ENCODE measurements at regions not wholly inside any gene's neighbourhood (a gene's known extent, or its start where the extent isn't known, plus 50 kb on each side); places are given as distances from the start of the nearest gene placed in this dataset.

DNA sequence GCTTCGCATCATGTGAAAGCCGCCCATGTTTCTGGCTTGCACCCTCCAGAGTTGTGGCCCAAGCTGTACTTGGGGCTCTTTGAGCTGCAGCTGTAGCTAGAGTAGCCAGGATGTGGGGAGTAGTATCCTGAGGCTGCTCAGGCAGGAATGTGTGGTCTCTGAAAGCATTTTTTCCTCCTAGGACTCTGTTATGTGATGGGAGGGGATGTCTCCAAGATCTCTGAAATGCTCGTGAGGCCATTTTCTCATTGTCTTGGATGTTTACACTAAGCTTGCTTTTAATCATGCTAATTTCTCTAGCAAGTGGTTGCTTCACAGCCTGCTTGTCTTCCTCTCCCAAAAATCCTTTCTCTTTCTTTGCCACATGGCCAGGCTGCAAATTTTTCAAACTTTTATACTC, 687.6 kb downstream of the DCDC2C start:
- no peak for DNase-seq

DNA sequence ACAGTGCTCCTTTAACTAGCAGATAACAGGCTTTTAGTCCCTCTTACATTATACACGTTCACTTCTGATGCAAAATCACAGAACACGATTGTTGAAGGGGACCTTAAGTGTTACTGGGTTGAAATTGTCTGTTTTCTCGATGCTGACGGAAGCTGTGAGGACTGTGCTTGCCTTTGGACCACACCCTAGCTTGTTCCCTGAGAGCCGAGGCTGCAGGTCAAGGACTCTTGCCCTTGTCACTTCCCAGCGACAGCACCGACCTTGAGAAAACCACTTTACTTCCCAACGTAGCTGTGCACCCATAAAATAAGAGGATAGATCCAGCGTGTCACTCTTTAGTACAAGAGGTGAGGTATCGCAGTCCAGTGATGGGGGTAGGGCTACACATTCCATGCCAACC, 701.0 kb downstream of the DCDC2C start:
- no peak for DNase-seq

DNA sequence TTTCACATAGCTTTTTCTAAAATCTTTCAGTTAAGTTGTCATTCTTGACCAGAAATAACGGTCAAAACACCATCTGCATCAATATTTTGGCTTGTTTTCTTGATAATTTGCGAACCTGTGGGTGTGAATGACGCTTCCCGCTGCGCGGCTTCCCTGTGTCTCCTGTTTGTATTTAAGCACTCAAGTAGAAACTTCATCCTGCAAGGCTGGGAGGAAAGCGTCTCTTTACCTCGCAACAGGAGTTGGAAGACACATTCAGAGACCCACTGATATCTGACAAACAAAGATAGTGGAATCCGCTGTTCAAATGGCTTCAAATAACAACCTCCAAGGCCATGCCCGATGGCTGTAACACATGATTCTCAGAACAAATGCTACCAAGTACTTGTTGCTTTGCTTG, 704.9 kb downstream of the DCDC2C start:
- no peak for DNase-seq

DNA sequence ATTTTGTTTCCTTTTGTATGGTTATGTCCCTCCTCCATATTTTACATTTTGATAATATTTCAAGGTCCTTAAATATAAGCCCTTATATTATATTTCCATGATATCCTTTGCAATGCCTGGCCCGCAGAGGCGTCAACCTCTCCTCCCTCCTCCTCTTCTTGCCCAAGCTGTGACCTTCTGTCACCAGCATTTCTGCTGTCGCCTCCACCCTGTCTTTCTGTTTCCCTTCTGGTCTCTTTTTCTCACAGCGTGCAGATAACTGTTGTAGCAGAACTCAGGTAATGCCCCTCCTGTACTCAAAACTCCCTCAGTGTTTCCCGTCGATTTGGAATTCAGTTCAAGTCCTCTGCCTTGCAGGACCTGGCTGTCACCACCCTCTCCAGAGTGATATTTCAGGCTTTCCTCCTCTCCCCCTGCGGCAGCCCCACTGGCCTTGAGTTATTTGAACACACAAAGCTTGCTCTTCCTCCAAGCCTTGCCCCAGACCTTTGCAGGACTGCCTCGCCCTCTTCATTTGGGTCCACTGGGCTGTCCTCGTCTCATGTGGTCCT, 709.3 kb downstream of the DCDC2C start:
- DNase-seq, result no peak

DNA sequence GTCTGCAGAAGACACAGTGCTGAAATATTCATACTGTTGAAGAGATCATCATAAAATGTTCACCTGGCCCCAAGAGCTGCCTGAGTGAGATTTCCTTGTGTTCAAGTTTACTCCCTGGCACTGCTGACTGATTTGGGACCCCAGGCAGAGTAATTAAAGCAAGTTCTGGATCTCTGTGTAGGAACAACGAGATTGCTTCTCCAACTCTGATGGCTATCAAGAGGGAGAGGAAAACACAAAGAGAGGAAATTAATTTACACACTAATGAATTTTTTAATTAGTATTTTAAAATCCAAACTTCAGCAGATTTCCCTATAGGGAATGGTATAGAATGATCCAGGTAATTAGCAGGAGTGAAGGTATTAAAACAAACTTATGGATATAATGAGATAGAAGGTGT, 711.8 kb downstream of the DCDC2C start:
- DNase-seq, result no peak

DNA sequence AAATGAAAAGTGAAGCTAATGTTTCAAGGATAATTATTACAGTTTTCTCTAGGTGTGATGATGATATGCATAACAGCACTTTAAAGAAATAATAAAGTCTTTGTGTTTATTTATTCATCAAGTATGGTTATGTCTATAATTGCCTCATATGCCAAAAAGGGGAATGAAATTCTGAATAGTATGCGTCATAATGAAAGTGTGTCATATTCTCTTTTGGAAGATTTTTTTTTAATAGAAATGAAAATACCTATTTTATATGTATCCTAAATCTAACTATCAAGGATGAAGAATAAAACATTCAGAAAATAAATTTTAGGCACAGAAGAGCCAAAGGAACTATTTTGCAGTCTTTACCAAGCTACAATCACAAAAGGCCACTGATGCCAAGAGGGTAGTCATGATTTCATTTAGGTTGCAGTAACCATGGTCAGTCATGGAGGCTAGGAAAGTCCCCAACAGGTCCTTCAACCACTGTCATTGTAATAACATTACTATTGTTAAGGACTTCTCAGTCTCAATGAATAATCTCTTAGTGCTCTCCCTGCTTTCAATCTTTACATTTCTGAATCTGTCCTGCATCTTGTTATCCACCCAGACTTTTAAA, 712.5 kb downstream of the DCDC2C start:
- no peak for DNase-seq

DNA sequence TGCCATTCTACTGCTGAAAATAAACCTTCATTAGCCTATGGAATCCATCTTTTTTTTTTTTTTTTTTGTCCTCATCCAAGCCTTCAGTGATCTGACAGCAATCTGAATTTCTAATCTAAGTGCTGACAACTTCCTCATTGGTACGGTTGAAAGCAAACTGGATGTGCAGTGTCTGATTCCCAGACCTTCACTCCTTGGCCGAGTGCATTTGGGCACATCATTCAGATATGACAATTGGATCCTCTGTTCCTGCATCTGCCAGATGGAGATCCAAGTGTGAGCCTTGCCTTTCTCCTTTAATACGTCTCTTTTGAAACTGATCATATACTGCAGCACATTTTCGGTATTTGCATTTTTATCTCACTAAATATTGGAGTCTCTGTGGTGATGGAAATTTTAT, 713.1 kb downstream of the DCDC2C start:
- DNase-seq, result no peak

DNA sequence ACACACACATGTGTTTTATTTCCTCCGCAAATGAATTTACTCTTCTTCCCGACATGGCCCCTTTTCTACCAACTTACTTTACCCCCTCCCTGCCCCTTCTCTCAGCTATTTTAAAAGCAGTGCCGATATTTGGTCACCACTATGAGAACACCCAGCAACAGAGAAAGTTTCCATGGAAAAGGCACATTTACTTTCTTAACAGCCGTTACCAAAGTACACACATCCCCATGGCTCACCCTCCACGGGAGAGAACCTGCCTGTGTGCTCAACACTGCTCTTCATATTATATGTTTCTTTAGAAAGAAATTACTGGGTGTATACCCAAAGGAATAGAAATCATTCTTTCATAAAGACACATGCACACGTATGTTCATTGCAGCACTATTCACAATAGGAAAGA, 714.4 kb downstream of the DCDC2C start:
- DNase-seq, result no peak

DNA sequence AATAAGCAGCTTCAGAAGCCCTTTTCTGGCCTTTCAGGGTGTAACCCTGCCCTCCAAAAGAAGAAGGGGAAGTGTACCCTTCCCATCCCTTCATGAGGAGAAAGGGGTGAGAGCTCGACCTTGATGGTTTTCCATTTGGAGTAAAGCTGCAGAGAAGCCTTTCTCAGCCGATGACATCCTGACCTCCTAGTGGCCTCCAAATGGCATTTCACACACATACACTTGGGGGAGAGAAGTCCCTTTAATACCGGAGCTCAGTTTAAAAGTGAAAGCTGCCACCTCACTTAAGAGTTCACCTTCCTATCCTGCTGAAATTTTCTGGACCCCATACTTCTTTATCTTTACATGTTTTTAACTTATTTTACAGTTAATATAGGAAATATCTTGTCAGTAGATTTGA, 716.7 kb downstream of the DCDC2C start:
- DNase-seq, result no peak

DNA sequence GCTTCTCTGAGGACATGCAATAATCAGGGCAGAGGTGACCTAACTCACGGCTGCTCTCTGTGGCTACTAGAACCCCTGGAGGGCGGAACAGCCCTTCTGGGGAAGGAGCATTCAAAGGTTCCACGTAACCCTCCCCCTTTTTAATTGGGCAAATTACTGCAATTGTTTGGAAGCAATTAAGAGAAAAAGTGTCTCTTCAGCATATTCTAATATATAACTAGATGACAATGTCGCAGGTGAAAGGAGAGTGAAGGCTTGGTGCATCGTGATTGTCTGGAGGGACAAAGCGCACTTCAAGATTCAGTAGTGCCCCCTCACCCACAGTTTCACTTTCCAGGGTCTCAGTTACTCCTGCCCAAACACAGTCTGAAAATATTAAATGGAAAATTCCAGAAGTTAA, 720.8 kb downstream of the DCDC2C start:
- DNase-seq, result no peak

DNA sequence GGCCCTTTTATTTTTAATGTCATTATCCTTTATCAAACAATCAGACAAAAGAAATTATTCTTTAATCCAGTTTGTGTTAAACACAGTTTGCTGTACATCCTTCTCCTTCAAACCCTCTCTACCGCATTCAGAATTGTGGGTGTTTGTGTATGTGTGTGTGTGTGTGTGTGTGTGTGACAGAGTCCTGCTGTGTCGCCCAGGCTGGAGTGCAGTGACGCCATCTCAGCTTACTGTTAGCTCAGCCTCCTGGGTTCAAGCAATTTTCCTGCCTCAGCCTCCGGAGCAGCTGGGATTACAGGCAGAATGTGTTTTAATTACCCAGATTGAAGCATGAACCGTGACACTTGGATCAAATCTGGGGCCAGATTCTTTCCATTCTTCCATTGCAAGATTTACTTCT, 723.7 kb downstream of the DCDC2C start:
- DNase-seq, result no peak

DNA sequence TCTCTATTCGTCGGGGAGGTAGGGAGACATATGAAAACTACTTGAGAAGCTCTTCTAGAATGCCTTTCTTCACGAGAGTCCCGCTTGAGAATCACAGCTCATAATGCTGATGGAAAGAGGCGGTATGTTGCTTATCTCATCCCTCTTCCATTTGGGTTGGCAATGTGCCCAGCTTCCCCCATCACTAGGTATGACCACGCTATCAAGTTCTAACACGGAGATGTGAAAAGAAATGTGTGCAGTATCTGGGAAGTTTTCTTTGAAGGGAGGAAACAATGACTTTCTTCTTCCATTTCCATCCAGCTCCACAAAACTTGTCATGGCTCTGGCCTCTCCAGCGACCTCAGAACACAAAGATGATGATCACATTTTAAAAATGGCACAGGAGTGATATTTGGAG, 742.4 kb downstream of the DCDC2C start:
- no peak for DNase-seq

DNA sequence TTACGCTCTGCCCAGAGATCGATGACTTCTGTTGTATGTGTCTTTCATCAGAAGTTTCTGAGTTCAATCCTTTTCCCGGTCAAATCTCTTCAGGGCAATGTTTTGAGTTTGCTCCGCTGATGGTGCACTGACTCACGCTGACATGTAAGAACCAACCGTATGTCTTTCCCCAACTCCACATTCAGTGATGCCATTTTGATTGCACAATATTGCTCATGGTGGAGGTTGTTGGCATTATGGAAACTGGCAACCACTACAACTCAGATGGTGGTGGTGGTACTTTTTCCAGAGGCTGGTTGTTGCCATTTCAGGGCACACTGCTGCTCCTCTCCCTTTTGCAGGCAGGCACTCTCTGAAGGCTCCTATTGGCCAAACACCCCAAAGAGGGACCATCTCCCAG, 751.5 kb downstream of the DCDC2C start:
- no peak for DNase-seq

DNA sequence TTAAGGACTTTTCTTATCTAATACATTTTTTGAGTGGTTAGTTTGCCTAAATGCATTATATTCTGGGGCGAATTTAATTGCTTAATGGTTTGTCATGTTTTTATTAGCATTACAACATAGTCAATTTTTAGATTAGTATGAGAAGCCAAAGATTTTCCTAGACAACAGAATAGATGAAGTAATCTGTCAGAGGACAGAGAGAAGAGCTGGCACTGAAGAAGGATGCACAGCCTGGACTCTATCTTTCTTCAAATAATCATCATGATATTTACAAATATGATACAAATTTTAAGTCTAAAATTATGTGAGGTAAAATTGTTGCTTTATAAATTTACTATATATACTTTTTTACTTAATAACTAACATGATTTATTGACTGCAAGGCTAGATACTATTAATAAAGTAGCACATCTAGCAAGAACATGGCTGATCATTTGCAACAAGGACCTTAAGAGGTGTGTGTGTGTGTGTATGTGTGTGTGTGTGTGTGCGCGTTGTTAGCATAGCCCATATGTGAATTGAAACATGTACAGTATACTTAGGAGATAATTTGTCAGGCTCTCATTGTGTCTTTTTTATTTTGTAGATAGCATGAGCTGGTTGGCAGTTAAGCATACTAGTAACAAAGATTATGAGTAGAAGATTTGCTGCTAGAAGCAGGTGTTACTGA, 752.2 kb downstream of the DCDC2C start:
- DNase-seq, result no peak

DNA sequence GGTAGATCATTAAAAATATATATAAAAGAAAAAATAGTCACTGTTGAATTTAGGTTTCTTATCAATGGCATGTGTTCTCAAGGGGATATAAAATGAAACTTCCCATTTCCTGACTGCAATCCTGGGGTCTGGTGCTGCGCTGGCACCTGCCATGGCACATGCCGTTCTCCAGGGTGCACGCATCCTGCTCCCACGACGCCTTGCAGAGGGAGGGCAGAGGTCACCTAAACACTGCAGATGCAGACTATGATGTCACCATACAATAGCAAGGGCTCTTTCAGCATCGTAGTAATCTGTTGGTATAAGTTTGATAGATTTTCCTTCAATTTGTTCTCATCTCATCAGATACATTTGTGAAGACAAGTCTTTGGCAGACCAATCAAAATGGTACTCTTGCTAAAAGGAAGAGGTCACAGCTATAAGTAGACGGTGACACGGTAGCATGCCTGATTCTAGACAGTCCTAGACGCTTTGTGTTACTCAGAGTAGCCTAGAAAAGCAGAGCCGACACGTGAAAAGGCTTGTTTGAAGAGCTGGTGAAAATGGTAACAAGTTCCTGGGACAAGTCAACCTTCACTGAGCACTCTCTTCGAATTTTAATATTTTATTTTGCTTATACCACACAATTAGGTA, 761.4 kb downstream of the DCDC2C start:
- DNase-seq, result no peak

DNA sequence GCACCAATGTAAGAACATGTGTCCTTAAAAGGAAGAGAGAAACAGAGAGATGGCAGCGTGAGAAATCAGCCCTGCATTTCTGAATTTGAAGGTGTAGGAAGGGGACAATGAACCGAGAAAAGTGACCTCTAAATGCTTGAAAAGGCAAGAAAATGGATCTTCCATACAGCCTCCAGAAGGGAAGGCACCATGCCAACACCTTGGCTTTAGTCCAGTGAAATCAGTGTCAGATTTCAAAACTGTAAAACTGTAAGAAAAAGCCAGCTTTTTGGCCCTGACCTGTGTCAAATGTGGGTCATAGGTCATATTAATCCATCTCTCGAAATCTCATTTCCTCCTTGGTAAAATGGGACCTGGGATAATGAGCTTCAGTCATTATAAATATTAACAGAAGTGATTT, 762.3 kb downstream of the DCDC2C start:
- DNase-seq, result no peak

DNA sequence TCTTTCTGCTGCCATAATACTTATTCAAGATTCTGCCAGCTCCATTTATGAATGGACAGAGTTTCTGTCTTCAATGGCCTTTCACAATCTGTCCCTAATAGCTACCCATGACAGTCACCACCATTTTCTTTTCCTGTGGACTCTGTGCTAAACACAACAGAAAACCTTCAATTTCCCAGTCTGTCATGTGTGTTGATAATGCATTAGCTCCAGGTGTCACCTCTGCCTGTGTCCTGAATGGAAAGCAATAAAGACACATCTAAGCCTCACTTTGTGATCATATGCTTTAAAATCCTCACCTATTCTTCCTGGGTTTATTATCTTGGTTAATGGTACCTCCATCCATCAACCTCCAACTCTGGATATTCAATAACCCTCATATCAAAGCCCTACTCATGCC, 772.2 kb downstream of the DCDC2C start:
- DNase-seq, result no peak

DNA sequence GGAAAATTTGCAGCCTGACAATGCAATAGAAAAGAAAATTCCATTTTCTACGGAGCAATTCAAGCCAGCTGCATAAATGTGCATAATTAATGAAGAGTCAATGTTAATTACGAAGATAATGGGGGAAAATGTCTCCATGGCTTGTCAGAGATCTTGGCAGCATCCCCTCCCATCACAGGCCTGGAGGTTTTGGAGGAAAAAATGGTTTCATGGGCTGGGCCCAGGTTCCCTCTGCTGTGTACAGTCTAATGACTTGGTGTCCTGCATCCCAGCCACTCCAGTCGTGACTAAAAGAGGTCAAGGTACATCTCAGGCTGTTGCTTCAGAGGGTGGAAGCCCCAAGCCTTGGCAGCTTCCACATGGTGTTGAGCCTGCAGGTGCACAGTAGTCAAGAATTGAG, 779.7 kb downstream of the DCDC2C start:
- no peak for DNase-seq

DNA sequence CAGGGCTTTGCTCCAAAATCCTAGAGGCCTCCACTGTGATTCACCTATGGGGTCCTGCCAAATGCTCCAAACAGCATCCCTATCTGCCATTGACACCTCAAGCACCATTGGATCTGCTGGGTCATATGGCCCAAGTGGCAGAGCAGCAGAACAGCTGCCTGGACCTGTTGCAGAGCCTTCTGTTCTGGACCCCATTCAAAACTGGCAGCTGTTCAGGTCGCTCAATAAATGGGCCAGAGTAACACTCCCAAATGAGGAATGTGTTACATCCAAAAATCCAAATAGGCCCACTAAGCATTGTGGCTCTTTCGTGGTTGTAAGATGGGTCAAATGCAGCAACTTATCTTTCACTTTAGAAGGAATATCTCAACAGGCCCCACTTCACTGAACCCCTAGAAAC, 783.6 kb downstream of the DCDC2C start:
- DNase-seq, result no peak

DNA sequence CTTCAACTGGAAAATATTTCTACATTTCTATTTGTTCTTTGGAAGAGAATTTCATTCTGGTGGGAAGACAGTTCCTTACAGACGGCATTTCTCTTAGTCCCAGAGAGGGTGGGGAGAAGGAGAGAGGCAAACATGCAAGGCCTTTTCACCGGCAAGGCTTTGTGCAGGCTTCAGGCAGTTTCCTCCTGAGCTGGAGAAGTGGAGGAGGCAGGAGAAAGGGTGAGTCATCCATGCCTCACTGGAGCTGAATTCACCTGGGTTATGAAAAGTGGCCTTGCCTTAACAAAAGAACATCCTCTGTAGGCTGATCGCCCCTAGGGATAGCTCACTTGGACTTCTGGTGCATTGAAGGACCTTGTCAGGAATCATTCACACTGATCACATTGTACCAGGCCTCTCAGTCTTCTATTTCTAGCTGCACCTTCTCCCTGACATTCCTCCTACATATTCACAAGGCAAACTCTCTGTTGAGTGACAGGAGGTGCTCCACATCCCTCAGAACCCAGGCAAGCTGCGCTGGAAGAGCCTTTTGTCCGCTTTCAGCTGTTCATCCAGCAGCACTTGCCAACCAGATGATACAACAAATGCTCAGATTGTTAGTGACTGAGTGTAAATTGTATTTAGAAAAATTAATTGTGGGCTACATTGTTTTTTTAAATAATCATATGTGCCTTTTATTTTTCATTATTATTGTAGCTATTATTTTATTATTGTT, 796.1 kb downstream of the DCDC2C start:
- no peak for DNase-seq

DNA sequence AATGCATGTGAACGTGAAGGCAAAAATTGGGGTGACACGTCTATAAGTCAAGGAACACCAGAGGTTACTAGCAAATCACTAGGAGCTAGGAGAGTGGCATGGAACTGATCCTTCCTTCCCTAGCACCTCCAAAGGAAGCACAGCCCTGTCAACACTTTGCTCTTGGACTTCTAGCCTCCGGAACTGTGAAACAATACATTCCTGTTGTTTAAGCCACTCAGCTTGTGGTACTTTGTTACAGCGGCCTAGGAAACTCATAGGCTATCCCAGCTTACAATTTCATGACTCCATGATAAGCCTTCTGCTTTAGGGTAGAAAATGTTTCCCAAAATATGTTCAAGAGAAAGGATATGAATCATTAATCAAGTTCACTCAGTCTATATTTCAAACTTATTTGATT, 798.1 kb downstream of the DCDC2C start:
- no peak for DNase-seq

DNA sequence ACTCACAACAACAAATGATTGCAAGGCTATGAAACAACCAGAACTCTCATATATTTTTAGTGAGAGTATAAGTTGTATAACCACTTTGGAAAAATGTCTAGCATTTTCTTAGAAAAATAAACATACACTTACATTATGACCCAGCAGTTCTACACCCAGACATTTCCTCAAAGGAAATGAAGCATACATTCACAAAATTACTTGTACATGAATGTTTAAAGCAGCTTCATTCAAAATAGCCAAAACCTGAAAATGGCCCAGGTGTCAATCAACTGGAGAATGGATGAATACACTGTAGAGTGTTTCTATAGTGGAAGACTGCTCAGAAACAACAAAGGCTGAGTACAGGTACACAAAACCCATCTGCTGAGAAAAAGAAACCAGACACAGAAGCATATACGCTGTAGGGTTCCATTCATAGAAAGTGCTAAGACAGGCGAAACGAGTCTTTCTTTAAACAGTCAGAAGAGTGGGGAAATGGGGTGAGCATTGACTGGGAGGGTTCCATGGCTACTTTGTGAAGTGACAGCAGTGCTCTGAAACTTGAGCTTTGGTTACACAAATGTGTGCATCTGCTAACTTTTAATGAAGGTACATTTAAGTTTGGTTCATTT, 799.0 kb downstream of the DCDC2C start:
- DNase-seq, result no peak

DNA sequence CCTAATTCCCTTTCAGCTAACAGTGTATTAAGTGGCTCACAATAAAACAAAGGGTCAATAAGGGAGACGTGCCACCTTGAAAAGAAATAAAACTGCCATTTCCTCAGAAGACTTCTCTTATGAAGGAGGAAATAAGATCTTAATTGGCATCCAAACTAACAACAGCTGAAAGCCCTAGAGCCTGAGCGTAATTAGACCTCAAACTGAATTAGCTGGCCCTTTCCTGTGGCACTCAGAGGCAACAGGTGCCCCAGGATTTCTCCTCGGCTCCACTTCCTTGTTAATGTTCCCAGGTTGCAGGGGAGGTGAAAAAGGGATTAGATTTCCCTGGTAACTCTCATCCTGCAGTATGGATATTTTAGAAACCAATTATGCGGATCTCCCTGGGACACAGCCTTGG, 804.3 kb downstream of the DCDC2C start:
- DNase-seq, result no peak
